ENCODE measurements at regions not wholly inside any gene's neighbourhood (a gene's known extent, or its start where the extent isn't known, plus 50 kb on each side); places are given as distances from the start of the nearest gene placed in this dataset.

DNA sequence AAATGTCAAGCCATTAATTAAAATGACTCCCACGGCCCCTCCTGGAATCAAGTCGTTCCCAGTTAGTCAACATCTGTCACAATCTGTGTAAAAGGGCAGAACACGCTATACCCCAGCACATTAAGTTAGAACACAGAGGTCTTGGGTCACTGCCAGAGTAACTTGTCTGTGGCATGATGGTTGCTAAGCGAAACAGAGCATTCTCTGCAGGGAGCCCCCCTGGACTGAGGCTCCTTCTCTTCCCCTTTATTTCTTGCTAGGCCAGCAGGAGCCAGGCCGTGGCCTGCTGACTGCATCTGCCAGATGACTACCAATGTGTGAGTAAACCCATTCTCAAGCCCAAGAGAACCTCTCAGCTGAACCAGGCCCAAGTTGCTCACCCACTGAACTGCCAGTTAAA, 51.9 kb upstream of the ZBED3 start:
- no peak for DNase-seq
- Histone ChIP-seq H3K36me3 (ENCODE audit: control insufficient read depth, insufficient read depth, low read length) (no peaks in the 10 kb centered on the region), H3K9me3 (ENCODE audit: control insufficient read depth, low read depth, low read length) (no peaks in the 10 kb centered on the region), H3K27me3 (ENCODE audit: control insufficient read depth, insufficient read depth, low read length) (no peaks in the 10 kb centered on the region), H3K4me3 (ENCODE audit: low read length) (no peak overlapping the region), H3K4me1 (ENCODE audit: control insufficient read depth, insufficient read depth, low read length) (no peaks in the 10 kb centered on the region), H3K27ac (ENCODE audit: low read length) (no peak overlapping the region)
- WGBS (ENCODE audit: insufficient coverage, low lambda C conversion rate), result no CpG with 5 or more reads among the region's 5 CpGs
